Activated naive CD4-positive, alpha-beta T cell treated with anti-CD3 and anti-CD28 coated beads for 36 hours (primary cell): ENCODE measurements at regions not wholly inside any gene's neighbourhood (a gene's known extent, or its start where the extent isn't known, plus 50 kb on each side); places are given as distances from the start of the nearest gene placed in this dataset.

Experiments used
- CTCF ChIA-PET: fragments of 350-600 bp; sonication (Branson Sonifier 250); formaldehyde crosslinking; loops from one replicate; lab custom pipeline; 2021; ENCODE audit warnings: antibody characterized with exemption; lab: Charles Lee
- DNase-seq: peaks from one replicate; pipeline ENCODE4 v3.0.0-alpha.2; 2020
- H3K27ac Mint-ChIP-seq: one replicate; pipeline ENCODE4 v1.8.0; 2021; ENCODE audit warnings: mild to moderate bottlenecking, mixed read lengths
- H3K27me3 Mint-ChIP-seq: one replicate; pipeline ENCODE4 v1.8.0; 2021; ENCODE audit warnings: low read depth, mixed read lengths
- H3K36me3 Mint-ChIP-seq: one replicate; pipeline ENCODE4 v1.8.0; 2021; ENCODE audit warnings: low read depth, mixed read lengths
- H3K4me1 Mint-ChIP-seq: one replicate; pipeline ENCODE4 v1.8.0; 2021; ENCODE audit warnings: low read depth, mixed read lengths
- H3K4me3 Mint-ChIP-seq: one replicate; pipeline ENCODE4 v1.8.0; 2021; ENCODE audit warnings: mild to moderate bottlenecking, moderate library complexity, mixed read lengths
- H3K9me3 Mint-ChIP-seq: one replicate; pipeline ENCODE4 v1.8.0; 2021; ENCODE audit warnings: mixed read lengths
- intact Hi-C: fragments of 100-400 bp; cut with micrococcal nuclease; formaldehyde crosslinking; loops from one replicate; pipeline ENCODE4 v1.15.1; 2023

DNA sequence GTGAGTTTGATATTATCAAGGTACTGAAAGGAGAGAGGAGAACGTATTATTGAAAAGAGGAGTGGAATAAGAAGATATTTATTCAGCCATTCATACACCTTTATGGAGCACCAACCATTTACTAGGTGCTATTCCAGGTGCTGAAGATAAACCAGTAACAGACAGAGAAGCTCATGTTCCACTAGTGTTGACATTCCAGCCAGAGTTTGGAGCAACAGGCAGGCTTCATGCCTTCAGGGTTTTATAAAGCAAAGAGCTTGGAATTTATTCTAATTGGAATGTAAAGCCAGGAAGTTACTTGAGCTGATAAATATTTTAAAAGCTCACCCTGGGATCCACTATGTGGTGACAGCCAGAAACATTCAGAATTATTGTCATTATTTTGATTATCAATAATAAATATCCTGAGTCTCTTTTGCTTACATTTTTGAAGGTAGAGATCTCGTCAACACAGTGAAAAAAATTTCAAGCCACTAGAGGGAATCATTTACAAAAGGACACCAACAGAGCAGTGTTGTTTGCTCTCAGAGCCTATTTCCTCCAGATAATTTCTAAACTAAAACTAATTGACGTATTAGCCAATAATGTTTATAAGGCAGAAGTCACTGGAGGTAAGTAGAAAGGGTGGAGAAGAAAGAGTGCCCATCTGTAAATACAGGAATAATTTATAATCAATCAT lies 172.0 kb downstream of the KCNA4 start:
- CTCF ChIA-PET: interaction anchor here (0.6 kb wide), 1 partner anchor 37 kb away, joined by 3 read pairs; no protein-coding TSS in a partner anchor
- Mint-ChIP-seq H3K9me3 (peaks cover 6% of the 10 kb centered on the region), H3K36me3 (no peaks in the 10 kb centered on the region), H3K4me1 (no peaks in the 10 kb centered on the region), H3K27ac (no peak overlapping the region), H3K4me3 (no peak overlapping the region), H3K27me3 (no peaks in the 10 kb centered on the region)
- intact Hi-C loops: no loop called here
- no peak for DNase-seq

DNA sequence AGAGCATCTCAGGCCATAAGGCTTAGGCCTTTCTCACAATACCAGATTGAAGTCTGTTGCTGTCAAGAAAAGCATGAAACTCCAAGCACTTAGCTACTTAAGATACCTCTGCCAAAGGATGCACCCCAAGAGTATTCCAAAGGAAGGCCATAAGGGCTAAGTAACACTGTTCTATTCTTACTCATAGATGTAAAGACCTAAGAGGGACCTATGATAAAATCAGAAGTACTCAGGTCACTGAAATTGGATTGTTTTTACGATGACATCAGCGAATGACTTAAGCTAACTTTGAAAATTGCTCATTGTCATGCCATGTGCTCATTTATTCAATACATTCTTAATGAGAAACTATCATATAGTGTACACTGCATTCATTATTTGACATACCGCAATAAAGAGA lies 172.8 kb downstream of the KCNA4 start:
- CTCF ChIA-PET: no interaction called here
- Mint-ChIP-seq H3K27ac (no peak overlapping the region), H3K4me3 (no peak overlapping the region), H3K4me1 (no peaks in the 10 kb centered on the region), H3K9me3 (peaks cover 6% of the 10 kb centered on the region), H3K27me3 (no peaks in the 10 kb centered on the region), H3K36me3 (no peaks in the 10 kb centered on the region)
- no peak for DNase-seq
- intact Hi-C loops: no loop called here

DNA sequence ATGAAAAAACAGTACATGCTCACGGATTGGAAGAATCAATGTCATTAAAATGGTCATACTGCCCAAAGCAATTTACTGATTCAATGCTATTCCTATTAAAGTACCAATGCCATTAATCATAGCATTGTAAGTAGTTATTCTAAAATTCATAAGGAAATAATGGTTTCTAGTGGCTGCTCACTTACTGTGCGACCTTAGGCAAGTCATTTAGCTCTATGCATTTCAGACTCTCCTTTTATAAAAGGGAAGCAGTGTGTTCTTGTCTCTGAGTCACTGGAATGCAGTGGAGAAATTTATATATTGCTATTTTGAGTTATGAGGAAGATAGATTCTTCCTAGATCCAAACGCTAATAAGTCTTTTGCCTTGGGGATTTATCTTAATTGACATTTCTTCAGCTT lies 174.8 kb downstream of the KCNA4 start:
- CTCF ChIA-PET: no interaction called here
- H3K27me3 Mint-ChIP-seq: no peaks in the 10 kb centered on the region
- no peak overlapping the region for H3K4me3 Mint-ChIP-seq

DNA sequence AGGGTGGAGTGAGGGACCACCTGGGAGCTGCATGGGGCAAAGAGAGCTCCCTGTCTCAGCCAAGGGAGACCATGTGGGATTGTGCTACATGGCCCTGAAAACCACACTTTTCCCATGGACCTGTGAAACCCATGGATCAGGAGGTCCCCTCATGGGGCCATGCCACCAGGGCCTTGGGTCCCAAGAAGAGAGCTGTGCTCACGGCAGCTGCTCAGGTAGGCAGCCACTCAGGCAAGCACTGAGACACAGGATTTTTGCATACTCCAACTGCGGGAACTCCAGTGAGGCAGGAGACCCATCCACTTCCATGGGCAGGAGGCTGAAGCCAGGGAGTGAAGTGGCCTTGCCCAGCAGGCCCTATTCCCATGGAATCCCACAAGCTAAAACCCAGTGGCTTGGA lies 190.0 kb downstream of the KCNA4 start:
- Mint-ChIP-seq H3K27me3 (no peaks in the 10 kb centered on the region), H3K27ac (no peak overlapping the region), H3K4me1 (no peaks in the 10 kb centered on the region), H3K9me3 (peaks cover 6% of the 10 kb centered on the region), H3K36me3 (no peaks in the 10 kb centered on the region), H3K4me3 (no peak overlapping the region)
- CTCF ChIA-PET: no interaction called here
- DNase-seq: no peak
- intact Hi-C loops: no loop called here

More for the DNA sequence above, 174.8 kb downstream of the KCNA4 start:
- no peak for DNase-seq
- Mint-ChIP-seq H3K4me1 (no peaks in the 10 kb centered on the region), H3K9me3 (peaks cover 6% of the 10 kb centered on the region), H3K27ac (no peak overlapping the region), H3K36me3 (no peaks in the 10 kb centered on the region)
- intact Hi-C loops: no loop called here

DNA sequence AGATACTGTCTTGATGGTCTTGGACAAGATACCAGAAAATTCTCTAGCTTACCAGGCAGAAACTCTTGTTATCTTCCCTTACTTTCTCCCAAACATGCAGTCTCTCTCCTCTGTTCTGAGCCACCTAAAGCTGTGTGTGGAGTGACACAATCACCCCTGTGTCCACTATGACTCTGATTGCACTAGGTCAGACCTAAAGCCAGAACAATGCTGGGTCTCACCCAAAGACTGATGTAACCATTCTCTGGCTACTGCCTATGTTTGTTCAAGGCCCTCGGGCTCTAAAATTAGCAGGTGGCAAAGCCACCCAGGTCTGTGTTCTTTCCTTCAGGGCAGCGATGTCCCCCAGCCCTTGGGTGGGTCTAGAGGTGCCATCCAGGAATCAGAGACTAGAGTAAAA lies 200.5 kb downstream of the KCNA4 start:
- Mint-ChIP-seq H3K4me3 (no peak overlapping the region), H3K9me3 (peaks cover 8% of the 10 kb centered on the region), H3K27ac (no peak overlapping the region), H3K36me3 (no peaks in the 10 kb centered on the region), H3K27me3 (no peaks in the 10 kb centered on the region), H3K4me1 (no peaks in the 10 kb centered on the region)
- intact Hi-C loops: no loop called here
- CTCF ChIA-PET: no interaction called here
- DNase-seq: no peak

DNA sequence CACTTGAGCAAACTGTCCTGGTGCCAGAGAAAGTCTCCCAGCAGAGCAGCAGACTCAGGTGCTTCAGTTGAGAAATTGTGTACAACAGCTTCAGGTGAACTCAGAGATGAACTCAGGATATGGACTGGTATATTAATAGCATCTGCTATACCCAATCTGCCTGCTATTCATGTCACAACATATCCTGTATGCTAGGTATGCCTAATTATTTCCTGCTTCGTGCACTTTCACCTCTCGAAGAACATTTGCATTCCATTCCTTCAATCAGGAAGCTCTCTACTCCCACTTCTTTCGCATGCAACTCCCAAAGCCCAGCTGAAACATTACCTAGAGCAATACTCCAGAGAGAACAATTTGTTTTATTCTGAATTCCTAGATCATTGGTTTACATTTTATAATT lies 207.7 kb downstream of the KCNA4 start:
- Mint-ChIP-seq H3K36me3 (no peaks in the 10 kb centered on the region), H3K4me1 (no peaks in the 10 kb centered on the region), H3K4me3 (no peak overlapping the region), H3K27me3 (no peaks in the 10 kb centered on the region), H3K27ac (no peak overlapping the region), H3K9me3 (peaks cover 13% of the 10 kb centered on the region)
- CTCF ChIA-PET: no interaction called here
- intact Hi-C loops: no loop called here
- no peak for DNase-seq

DNA sequence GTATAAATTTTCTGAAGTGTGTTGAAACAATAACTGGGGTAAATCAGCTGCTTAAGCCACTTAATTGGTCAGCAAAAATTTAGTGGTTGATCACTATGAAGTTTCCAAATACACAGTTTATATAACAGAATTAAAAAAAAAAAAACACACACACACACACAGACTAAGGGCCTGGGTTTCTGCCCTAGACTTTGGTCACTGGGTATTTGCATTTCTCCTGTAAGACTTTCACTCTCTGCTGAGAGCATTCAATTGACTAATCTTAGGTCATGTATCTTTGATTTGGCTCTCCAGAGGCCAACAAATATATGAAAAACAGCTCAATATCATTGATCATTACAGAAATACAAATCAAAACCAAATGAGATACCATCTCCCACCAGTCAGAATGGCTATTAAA lies 214.3 kb downstream of the KCNA4 start:
- DNase-seq: no peak
- Mint-ChIP-seq H3K9me3 (peaks cover 8% of the 10 kb centered on the region), H3K36me3 (no peaks in the 10 kb centered on the region), H3K27me3 (no peaks in the 10 kb centered on the region), H3K4me3 (no peak overlapping the region), H3K4me1 (no peaks in the 10 kb centered on the region), H3K27ac (no peak overlapping the region)
- intact Hi-C loops: no loop called here
- CTCF ChIA-PET: no interaction called here

DNA sequence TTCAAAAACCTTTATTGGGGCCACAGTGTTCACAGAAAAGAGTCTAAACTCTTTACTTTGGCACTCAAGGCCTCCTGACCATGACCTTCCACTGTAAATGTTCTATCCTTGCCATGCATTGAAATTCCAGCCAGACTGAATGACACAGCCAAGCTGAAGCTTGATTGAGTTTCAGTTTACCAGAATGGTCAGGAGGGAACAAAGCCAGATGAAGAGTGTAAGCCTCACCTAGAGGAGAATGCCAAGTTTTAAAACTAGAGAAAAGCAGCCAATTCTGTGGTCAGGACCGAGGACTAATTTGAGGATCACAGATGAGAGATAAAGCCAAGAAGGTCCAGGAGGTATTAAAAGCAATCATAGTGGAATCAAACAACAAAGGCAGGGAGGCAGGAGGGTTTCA lies 215.3 kb downstream of the KCNA4 start:
- Mint-ChIP-seq H3K4me1 (no peaks in the 10 kb centered on the region), H3K4me3 (no peak overlapping the region), H3K27me3 (no peaks in the 10 kb centered on the region), H3K36me3 (no peaks in the 10 kb centered on the region), H3K9me3 (peaks cover 12% of the 10 kb centered on the region), H3K27ac (no peak overlapping the region)
- CTCF ChIA-PET: interaction anchor here (0.9 kb wide), 1 partner anchor 20 kb away, joined by 3 read pairs; no protein-coding TSS in a partner anchor
- intact Hi-C loops: no loop called here
- no peak for DNase-seq

DNA sequence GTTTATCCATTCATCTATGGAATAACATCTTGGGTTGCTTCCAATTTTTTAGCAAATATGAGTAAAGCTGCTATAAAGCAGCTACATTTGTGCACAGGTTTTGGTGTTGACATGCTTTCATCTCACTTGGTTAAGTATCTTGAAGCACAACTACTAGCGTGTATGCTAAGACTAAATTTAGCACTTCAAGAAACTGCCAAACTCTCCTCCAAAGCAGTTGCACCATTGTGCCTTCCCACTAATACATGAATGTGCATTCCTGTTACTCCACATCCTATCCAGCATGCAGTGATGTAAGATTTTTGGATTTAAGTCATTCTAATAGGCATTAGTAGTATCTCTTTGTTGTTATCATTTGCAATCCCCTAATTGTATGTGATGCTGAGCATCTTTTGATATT lies 230.7 kb downstream of the KCNA4 start:
- Mint-ChIP-seq H3K27me3 (no peaks in the 10 kb centered on the region), H3K4me3 (no peak overlapping the region), H3K9me3 (no peaks in the 10 kb centered on the region), H3K36me3 (no peaks in the 10 kb centered on the region), H3K27ac (no peak overlapping the region), H3K4me1 (no peaks in the 10 kb centered on the region)
- CTCF ChIA-PET: no interaction called here
- intact Hi-C loops: no loop called here
- no peak for DNase-seq

DNA sequence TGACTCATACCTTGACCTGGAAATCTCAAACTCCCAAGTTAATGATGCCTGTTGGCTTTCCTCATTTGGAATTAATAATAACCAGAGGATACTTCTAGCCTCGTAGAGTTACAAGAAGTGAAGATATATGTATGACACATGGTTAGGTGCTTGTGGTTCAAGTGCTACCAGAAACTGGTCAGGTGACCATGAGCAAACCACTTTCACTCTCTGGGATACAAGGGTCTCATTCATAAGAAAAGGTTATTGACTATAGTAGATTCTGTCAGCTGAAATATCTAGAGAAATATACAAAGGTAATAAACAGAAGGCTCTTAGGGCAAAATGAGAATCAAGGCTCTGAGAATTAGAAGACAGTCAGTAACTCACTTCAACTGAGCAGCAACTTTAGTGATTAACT lies 233.3 kb downstream of the KCNA4 start:
- Mint-ChIP-seq H3K9me3 (no peaks in the 10 kb centered on the region), H3K4me3 (no peak overlapping the region), H3K36me3 (no peaks in the 10 kb centered on the region), H3K27ac (no peak overlapping the region), H3K27me3 (no peaks in the 10 kb centered on the region), H3K4me1 (no peaks in the 10 kb centered on the region)
- intact Hi-C loops: no loop called here
- no peak for DNase-seq
- CTCF ChIA-PET: interaction anchor here (0.8 kb wide), 1 partner anchor 23 kb away, joined by 3 read pairs; no protein-coding TSS in a partner anchor

DNA sequence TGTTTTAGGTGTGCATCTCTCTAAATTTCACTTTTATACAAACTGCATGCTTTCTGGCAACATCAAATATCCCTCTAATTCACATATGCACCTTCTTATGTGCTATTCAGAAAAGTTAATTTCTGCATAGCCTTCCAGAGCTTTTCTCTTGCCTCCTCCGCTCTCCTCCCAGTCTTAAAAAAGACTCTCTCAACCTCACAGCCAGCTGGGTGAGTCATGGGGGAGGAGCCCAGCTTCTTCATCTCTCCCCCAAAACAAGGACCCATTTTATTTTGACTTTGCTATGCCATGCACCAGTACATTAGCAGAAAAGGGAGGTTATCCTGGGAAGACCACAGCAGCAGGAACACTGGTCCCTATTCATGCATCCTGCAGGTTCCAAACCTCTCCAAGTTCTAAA lies 234.4 kb downstream of the KCNA4 start:
- Mint-ChIP-seq H3K27ac (no peak overlapping the region), H3K27me3 (no peaks in the 10 kb centered on the region), H3K36me3 (no peaks in the 10 kb centered on the region), H3K4me3 (no peak overlapping the region), H3K4me1 (no peaks in the 10 kb centered on the region), H3K9me3 (no peaks in the 10 kb centered on the region)
- CTCF ChIA-PET: no interaction called here
- intact Hi-C loops: no loop called here
- DNase-seq: no peak

DNA sequence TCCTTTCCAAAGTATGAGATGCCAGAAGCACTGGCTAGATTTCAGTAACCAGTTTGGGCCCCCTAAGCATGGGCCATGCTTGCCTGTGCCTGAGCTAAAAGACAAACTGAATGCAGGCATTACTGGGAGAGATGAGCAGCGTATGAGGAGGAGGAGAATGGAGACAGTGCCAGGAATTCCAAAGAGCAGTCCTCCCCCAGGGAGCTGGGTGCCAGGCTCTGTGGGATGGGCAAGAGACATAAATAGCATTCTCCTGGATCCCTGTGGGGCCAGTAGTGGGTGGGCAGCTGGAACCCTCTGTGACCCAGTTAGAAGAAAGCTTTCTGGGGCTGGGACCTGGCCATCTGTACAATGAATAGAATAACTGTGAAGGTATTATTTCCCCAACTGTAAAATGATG lies 235.6 kb downstream of the KCNA4 start:
- CTCF ChIA-PET: interaction anchor here (1.1 kb wide), 1 partner anchor 20 kb away, joined by 3 read pairs; no protein-coding TSS in a partner anchor
- no peaks in the 10 kb centered on the region for H3K4me1 Mint-ChIP-seq
- H3K27ac Mint-ChIP-seq: no peak overlapping the region
- H3K9me3 Mint-ChIP-seq: peaks cover 2% of the 10 kb centered on the region
- H3K27me3 Mint-ChIP-seq: no peaks in the 10 kb centered on the region
- no peaks in the 10 kb centered on the region for H3K36me3 Mint-ChIP-seq
- DNase-seq: no peak
- no peak overlapping the region for H3K4me3 Mint-ChIP-seq
- intact Hi-C loops: no loop called here

DNA sequence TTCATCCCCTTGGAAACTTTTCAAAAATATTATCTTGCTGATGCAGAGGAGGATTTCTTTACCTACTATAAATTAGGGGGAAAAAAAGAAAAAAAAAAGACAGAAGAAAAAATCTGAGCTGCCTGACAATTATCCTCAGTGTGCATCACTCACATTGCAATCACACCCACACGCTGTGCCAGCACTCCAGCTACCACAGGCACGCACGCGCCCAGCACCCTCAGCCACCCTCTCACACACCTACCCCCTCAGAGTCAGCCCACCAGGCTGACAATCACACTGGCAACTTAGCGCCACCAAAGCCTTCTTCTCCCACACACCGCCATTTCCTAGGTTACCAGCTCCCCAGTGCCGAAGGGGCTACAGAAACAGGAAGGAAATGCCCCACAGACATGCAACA lies 236.1 kb downstream of the KCNA4 start:
- H3K9me3 Mint-ChIP-seq: peaks cover 2% of the 10 kb centered on the region
- no peak overlapping the region for H3K4me3 Mint-ChIP-seq
- DNase-seq: no peak
- H3K36me3 Mint-ChIP-seq: no peaks in the 10 kb centered on the region
- H3K4me1 Mint-ChIP-seq: no peaks in the 10 kb centered on the region
- intact Hi-C loops: no loop called here
- H3K27me3 Mint-ChIP-seq: no peaks in the 10 kb centered on the region
- CTCF ChIA-PET: no interaction called here
- no peak overlapping the region for H3K27ac Mint-ChIP-seq
